NCI-H524 (cell line): ENCODE measurements at regions not wholly inside any gene's neighbourhood (a gene's known extent, or its start where the extent isn't known, plus 50 kb on each side); places are given as distances from the start of the nearest gene placed in this dataset.

Experiments
- DNase-seq, 2 experiments: peaks; one replicate each; lab custom pipeline; 2025; lab: John Stamatoyannopoulos, UW

DNA sequence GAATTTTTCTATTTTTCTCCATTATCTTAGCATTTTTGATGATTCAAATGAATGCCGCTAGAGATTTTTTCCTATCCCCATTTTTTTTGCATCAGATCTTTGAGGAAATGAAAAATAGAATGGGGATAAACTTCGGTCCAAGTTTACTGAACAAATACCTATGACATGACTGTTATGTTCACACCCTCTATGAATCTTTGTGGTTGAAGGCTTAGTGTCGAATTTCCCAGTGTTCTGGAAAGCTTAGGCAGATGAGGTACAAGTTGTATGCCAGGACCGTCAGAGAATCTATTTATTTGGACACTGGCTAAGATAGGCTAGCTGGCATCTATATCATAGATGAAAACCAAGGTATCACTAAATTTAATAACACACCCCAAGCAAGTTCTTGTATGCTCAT is 123.4 kb downstream of the SPCS3 start:
- DNase-seq = no peak

DNA sequence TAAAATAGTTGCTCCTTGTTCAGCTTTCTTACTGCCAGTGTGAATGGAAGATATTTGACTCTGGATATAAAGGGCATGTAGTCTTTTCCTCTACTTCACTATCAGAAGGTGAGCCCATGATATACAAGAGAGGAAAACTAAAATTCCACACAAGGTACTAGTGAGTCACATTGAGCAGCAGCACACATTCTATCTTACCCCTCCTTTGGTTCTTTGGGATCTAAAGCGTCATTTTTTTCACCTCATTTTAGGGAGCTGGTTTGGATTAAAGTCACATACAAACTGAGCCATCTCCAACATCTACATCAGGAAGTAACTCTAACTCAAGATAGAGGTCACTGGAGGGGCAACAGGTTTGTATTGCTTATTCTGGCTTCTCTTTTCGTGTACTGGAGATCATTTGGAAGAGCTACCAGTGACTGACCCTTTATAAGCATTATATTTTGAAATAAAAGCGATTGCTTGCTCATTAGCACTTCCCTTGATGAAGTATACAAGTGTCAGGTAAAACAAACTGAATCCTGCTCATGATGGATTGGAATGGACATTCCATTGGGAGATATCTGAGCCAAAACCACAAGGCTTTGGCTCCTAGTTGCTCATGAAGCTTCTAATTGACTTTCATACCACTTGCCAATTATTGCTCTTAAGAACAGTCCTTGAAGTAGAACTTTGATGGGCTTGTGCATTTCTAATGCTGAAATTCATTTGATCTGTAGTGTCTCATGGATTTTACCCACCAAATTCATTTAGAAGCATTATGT is 124.1 kb downstream of the SPCS3 start:
- no peak for DNase-seq

DNA sequence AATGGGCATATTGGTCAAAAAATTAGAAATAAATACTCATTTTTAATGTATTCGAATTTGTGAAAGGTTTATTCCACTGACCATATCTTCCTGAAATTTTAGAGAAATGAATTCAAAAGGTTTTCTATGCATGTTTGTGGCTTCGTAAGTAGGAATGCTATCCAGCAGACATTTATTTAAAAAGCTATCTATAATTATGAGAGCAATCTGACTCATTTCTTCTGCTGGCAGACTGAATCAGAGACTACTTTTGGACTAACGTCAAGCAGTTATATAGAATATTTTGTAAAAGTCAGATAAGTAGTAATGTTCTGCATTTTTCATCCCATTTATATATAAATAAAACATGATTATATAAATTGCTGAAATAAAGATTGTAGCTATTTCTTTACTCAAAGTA is 125.0 kb downstream of the SPCS3 start:
- DNase-seq = no peak

DNA sequence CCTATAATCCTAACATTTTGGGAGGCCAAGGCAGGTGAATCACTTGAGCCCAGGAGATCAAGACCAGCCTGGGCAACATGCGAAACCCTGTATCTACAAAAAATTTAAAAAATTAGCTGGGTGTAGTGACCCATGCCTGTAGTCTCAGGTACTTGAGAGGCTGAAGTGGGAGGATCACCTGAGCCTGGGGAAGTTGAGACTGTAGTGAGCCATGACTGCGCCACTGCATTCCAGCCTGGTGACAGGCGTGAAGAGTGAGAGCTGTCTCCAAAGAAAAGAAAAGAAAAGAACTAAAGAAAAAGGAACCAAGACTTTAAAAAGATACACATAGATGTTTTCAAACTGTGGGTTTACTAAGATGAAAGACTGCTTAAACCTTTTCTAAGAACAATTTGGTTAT is 129.0 kb downstream of the SPCS3 start:
- no peak for DNase-seq

DNA sequence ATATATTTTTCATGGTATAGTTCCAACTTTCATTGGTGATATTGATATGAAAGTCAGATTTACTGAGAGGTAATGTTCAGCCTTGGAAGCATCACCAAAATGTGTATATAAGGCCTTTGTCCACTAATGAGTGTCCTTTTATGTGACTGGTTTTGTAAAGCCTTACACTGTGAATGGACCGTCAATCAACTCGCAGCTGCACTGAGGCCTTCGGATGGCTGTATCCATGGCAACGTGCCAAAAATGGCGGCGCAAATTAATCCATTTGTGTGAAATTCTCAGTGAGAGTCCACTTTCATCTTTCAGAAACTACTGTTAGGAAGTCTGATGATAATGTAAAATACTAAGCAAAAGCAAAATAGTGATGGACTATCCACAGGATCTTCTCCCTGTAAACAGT is 131.7 kb downstream of the SPCS3 start:
- DNase-seq = no peak

DNA sequence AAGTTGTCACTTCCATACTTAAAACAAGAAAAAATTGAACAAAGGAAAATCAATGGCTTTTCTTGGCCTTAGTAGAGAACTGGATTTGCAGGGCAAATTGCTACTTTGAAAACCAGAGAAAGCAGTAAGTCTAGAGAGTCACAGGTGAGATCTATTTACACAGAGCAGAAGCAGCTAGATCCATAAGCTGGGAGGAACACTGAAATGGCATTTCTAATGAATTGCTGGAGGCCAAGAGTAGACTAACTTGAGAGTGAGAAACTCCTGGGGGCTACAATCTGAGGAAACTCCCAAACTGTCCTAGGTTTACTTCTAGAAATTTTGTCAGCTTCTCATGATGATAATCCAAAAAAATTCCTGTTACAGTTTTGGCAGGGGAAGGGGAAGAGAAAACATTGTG is 133.3 kb downstream of the SPCS3 start:
- DNase-seq = no peak

DNA sequence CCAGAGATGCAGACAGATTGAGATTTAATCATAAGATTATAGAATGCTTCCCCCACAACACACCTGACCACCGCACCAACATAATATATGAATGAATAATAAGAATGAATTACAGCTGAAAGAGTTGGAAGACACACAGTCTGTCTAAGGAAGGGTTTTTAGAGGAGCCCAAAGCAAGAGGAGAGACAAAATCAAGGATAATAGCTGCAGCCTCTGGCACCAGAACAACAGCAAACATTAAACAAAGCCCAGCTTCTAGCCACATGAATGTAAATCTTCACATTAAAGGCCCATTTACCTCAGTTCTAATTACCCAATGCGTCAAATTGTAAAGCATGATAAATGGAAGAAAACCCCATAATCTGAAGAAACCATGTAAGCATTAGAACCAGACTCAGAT is 133.9 kb downstream of the SPCS3 start:
- no peak for DNase-seq

DNA sequence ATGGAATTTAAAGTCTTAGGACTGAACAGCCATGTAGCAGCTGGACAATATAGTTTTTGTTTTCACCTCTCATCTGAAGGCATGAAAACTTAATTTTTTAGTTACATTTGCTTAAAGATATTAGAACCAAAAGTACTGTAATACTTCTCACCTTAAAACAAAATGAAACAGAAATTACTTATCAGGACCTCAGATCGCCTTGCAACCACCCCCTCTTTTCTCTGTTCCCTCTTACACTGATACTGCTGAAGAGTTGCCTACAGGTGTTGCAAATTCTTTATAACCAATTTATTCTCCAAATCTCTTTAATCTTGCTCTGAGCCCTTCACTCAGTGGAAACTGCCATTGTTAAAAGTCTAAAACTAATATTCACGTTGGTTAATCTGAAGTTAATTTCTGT is 145.0 kb downstream of the SPCS3 start:
- no peak for DNase-seq

DNA sequence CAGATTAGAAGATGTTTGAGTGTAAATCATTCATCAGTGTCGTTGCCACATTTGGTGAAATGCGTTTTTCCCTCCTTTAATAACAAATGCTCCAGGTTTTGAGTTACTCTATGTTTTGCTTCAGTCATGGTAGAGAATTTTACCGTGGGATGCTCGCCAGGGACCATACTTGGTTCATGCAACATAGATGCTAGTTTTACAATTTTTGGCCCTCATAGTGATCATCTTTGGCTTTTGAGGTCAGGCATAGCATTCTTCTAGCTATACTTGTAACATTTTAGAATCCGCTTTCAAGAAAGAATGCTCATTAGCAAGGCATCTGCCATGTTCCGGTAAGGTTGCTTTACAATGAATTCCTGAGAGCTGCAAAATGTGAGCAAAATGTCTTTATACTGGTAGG is 147.2 kb downstream of the SPCS3 start:
- DNase-seq = no peak

DNA sequence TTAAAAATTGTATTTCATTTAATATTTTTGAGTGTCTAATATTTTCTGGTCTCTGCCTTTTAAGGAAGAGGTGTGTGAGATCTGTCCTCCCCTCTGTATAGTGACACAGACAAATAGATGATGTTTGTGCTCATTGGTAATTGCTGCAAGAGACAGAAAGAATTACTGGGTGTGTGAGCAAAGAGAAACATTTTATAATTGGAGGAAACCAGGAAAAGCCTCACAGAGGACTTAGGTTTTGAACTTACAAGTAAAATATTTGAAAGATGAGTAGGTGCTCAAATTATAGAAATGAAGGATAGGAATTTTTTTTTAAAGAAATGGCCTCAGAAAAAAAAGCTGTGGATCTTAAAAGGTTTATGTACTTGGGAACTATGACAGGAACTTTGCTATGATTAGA is 149.8 kb downstream of the SPCS3 start:
- no peak for DNase-seq

DNA sequence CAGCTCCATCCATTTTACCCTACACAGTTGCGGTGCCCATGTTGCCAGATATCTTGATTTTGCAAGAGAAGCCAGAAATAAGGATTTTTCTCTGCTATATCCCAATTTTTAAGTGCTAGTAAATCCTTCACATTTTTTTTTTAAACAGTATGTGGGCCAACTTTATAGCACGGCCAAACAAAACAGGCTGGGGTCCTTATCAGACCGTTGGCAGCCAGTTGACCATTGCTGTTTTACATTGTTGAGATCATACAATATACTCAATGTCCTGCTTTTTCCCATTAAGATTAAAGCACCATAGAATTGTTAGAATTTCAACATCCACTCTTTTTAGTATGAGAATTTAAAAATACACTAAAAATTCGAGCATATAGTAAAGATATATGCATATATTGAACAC is 150.9 kb downstream of the SPCS3 start:
- DNase-seq = no peak

DNA sequence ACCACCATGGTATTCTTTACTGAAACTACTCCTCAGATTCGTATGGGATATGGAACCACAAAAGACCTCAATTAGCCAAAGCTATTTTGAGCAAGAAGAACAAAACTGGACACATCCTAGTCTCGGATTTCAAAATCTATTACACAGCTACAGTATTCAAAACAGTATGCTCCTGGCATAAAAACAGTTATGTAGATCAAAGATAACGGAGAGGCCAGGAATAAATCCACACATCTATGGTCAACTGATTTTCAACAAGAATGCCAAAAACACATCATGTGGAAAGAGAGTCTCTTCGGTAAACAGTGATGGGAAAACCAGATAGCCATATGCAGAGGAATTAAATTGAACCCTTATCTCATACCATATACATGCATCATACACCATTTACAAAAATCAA is 155.3 kb downstream of the SPCS3 start:
- no peak for DNase-seq

DNA sequence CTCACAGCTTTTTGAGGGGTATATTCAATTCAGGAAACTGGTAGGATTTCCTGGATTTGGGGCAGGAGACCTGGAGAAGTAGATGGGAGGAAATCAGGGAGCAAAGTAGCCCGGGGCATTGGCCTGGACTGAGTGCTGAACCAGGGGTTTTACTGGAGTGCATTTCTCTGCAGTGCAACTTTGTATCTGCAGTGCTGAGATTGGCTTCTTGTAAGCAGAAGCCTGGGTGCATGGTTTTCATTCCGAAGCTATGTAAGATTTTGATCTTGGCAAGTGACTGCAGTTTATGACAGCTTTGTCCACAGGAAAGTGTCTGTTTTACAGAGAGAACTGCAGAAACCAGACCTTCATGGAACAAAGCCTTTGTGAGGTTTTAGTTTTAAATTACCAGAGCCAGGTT is 158.3 kb downstream of the SPCS3 start:
- no peak for DNase-seq

DNA sequence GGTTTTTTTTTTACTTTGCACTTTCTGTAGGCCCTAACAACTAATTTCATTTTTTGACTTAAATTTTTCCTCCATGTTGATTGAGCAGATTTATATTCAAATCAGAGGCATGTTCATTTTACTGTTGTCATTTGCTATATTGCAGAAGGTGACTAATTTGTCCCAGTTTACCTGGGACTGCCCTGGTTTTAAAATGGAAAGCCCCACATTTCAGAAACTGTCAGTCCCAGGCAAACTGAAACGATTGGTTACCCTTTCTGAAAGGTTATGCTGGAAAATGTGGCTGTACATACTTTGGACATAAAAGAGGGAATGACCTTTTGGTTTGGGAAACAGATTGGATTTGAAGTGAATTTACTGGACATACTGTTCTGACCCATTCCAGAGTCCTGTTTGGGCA is 160.0 kb downstream of the SPCS3 start:
- no peak for DNase-seq

DNA sequence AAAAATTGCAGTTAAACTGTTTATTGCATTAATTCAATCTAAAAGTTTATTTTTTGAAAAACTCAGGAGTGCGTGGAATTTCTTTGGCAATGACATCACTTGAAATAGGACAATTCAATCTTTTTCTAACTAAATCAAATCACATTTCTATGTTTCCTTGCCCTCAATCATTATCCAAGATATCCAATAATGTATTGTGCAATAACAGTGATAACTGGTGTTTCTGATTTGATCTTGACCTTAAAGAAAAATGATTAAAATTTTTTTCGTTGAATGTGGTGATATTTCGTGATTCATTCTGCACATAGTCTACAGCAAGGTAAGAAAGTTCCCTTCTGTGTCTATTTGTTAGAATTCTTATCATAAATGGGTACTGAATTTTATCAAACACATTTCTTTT is 163.2 kb downstream of the SPCS3 start:
- no peak for DNase-seq

DNA sequence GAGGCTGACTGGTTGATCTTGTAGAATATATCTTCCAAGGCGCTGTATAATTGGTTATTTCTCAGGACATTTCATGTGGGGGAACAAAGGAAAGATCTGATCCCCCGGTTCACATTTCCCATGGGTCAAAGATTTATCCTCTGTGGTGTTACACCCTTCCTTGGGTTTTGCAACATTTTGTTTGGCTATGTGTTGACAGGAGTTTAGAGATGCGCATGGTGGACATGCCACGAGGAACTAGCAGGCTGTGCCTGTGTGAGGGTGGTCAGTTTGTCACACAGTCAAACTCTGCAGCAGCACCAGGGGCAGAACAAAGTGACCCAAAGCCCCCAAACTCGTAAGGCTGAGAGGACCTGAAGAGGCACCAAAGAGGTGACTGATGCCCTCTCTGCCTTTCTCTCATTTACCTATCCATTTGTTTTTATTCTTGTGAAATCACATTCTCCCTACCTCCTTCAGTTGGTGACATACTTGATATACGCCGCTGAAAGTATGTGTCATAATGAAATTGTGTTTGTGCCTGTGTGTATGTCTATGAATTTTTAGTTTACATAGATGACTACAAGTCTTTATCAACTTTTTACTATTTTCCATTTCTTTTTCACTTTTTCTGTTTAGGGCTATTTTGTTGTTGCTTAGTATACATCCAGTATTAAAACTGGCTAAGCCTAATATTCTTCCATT is 164.7 kb downstream of the SPCS3 start:
- DNase-seq = no peak

DNA sequence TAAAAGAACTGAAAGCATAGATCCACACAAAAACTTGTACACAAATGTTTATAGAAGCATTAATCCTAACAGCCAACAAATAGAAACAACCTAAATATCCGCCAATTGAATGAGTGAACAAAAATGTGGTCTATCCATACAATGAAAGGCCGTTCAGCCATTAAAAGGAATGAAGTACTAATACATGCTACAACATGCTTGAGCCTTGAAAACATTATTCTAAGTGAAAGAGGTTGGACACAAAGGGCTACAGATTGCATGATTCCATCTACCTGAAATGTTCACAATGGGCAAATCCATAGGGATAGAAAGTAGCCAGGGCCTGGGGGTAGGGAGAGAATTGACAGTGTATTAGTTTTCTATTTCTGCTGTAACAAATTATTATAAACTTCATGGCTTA is 169.2 kb downstream of the SPCS3 start:
- DNase-seq = no peak

DNA sequence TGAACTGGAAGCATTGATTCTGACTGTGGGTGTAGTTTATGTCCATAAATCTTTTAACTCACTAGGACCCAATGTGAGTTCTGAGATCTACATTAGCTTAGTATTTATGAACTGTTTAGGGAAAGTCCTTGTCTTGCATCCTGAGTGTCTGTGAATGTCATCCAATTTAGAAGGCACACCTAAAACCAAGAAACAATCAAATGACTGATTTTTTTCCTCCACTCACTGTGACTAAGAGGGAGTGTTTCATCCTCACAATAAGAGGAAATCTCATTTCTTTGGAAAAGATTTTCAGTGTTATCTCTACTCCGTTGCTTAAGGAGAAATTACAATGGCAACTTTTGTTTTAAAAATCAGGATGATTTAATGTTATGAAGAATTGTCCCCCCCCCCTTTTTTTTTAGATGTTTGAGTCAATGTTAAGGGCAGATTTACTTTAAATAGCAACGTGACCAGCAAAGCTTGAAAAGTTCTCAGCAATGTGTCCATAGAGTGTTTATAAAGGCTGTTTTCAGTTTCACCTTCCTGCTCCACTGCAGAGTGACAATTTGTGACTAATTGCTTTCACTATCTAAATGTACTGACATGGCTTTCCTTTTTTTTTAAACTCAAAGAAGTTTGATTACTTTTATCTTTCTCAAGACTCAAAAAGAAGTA is 173.0 kb downstream of the SPCS3 start:
- DNase-seq = no peak

DNA sequence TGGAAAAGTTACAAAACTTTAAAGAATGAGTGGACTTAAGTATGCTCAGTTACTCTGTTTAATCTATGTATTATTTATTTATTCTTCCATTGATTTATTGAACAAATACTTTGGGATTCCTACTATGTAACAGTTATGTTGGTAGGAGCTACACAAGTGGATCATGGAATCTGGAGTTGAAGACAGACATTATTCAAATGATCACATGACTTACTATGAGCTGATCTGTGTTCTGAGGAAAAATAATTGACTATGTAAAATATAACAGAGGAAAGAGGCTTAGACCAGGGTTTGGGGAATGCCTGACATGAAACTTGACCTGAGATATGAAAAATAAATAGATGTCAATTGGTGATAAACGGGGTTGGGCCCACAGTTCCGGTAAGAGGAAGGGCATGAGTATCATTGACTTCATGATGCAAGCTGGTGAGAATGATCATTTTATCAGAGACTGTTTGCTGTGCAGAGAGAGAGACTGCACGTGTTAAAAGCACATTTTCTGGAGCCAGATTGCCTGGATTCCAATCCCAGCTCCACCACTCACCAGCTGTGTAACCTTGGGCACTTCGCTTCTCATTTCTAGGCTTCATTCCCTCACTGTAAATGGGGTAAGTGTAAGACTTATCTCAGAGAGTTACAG is 179.0 kb downstream of the SPCS3 start:
- DNase-seq = no peak

DNA sequence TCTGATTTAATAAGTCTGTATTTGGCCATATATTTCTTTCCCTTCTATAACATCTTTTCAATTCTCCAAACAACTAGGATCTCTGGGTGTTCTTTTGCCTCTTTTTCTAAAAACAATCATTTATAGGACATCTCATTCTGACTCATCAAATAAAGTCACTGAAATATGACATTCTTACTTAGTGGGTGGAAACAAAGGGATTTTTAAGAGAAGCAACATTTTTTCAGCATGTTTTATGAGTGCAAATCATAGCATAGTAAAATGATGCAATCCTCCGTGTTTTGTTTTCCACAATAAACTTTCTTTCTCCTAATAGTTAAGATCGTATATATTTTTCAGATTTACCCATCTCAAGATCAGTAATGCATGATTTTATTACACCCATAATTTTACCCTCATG is 179.8 kb downstream of the SPCS3 start:
- no peak for DNase-seq

DNA sequence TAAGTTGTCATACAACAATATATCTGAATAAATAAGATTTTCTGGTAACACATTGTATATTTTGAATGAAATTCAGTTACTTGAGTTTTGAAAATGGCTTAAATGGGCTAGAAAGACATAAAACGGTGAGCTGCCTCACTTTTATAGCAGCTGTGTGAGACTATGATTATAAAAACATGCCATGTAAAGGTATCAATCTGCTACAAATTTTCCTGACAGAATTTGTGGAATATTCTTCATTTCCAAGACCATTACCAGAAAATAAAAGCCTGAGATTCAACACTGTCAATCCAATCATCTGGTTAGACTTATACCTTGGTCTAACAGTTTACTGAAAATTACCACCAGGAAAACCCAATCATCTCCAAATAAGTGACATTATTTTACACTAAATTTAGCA is 181.1 kb downstream of the SPCS3 start:
- no peak for DNase-seq

DNA sequence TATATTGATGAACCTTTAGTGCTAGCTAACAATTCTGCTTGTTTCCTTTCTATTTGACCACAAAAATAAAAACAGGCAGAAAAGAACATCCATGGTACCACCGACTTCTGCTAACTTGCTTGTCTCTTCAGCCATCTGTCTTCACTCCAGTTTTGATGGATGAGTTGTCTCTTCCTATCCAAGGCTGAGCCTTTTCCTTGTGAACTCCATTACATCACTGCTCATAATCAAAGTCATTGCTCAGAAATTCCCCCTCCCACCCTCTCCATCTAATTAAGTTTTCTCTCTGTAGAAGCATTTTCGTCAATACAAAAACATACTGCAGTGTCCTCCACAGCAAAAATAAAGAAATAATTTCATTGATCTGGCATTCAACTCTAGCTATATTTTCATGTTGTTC is 184.4 kb downstream of the SPCS3 start:
- DNase-seq = no peak
